Upper lobe of left lung (tissue), 4 donors: ENCODE measurements at regions not wholly inside any gene's neighbourhood (a gene's known extent, or its start where the extent isn't known, plus 50 kb on each side); places are given as distances from the start of the nearest gene placed in this dataset.

ENCODE experiments used
- CTCF ChIP-seq, 6 experiments: fragments of 450-650 bp in 4 of 6; fragments of 200-600 bp in 2 of 6; sonication (generic) in 2 of 6; IDR thresholded peaks; one replicate each; pipeline ENCODE4 v1.5.1; 2016 to 2019; ENCODE audit warnings: antibody characterized with exemption in 6 of 6
- EP300 ChIP-seq, 4 donors: sonication (generic); formaldehyde crosslinking; IDR thresholded peaks; one replicate each; pipeline ENCODE4 v1.5.1; 2017; ENCODE audit warnings: antibody characterized with exemption in 4 of 4, control low read depth in 2 of 4
- POLR2A ChIP-seq, 4 donors: fragments of 450-650 bp; IDR thresholded peaks; one replicate each; pipeline ENCODE4 v1.5.1; 2016 to 2017; ENCODE audit warnings: antibody characterized with exemption in 4 of 4, mild to moderate bottlenecking in 2 of 4
- POLR2AphosphoS5 ChIP-seq, 2 donors: sonication (generic); formaldehyde crosslinking; IDR thresholded peaks; one replicate each; pipeline ENCODE4 v1.5.1; 2017; ENCODE audit warnings: antibody characterized with exemption in 2 of 2

- no peak for TF ChIP-seq EP300 (IDR thresholded peaks at IDR 0.05)
- TF ChIP-seq CTCF (IDR thresholded peaks at IDR 0.05) = no peak
- no peak for TF ChIP-seq POLR2AphosphoS5 (IDR thresholded peaks at IDR 0.05)
- no peak for TF ChIP-seq POLR2A (IDR thresholded peaks at IDR 0.05)
Measured at GRCh38 chr6:6801005-6801335, 212.4 kb downstream of the LY86 start.
